GM18858 (cell line): ENCODE measurements at regions not wholly inside any gene's neighbourhood (a gene's known extent, or its start where the extent isn't known, plus 50 kb on each side); places are given as distances from the start of the nearest gene placed in this dataset.

Experiments
- ATAC-seq: cut with Tn5 transposase; IDR thresholded peaks from one replicate; pipeline ENCODE4 v1.9.1; 2021; ENCODE audit not compliant: unreplicated experiment

- ATAC-seq: no peak
Measured at GRCh38 chr9:109912082-109912582, 132.1 kb downstream of the PALM2AKAP2 start.

GRCh38 chr9:109912726-109913460, 132.9 kb downstream of the PALM2AKAP2 start:
- peak; percentile 54 for ATAC-seq

- no peak for ATAC-seq
Measured at GRCh38 chr9:109913461-109913810, 133.4 kb downstream of the PALM2AKAP2 start.

GRCh38 chr9:109914280-109915027, 134.5 kb downstream of the PALM2AKAP2 start:
- peak; percentile 42 for ATAC-seq

GRCh38 chr9:109916316-109916715, 136.3 kb downstream of the PALM2AKAP2 start:
- ATAC-seq: no peak

- ATAC-seq: peak; percentile 60
Measured at GRCh38 chr9:109918339-109919163, 138.6 kb downstream of the PALM2AKAP2 start.

- no peak for ATAC-seq
Measured at GRCh38 chr9:109919736-109920408, 139.9 kb downstream of the PALM2AKAP2 start.

GRCh38 chr9:109922617-109923470, 142.8 kb downstream of the PALM2AKAP2 start:
- ATAC-seq: no peak

GRCh38 chr9:109923471-109923760, 143.4 kb downstream of the PALM2AKAP2 start:
- ATAC-seq: no peak

GRCh38 chr9:109923806-109924205, 143.8 kb downstream of the PALM2AKAP2 start:
- no peak for ATAC-seq

GRCh38 chr9:109925799-109926198, 145.8 kb downstream of the PALM2AKAP2 start:
- no peak for ATAC-seq

GRCh38 chr9:109926421-109926869, 146.4 kb downstream of the PALM2AKAP2 start:
- ATAC-seq: no peak

GRCh38 chr9:109931623-109932022, 151.6 kb downstream of the PALM2AKAP2 start:
- no peak for ATAC-seq

- ATAC-seq: no peak
Measured at GRCh38 chr9:109934136-109934856, 154.3 kb downstream of the PALM2AKAP2 start.

- no peak for ATAC-seq
Measured at GRCh38 chr9:109934857-109935215, 154.8 kb downstream of the PALM2AKAP2 start.

GRCh38 chr9:109935406-109936087, 155.5 kb downstream of the PALM2AKAP2 start:
- no peak for ATAC-seq

- ATAC-seq: no peak
Measured at GRCh38 chr9:109937861-109938453, 158.0 kb downstream of the PALM2AKAP2 start.

GRCh38 chr9:109939698-109940342, 159.8 kb downstream of the PALM2AKAP2 start:
- no peak for ATAC-seq
